BJ (cell line): ENCODE measurements at regions not wholly inside any gene's neighbourhood (a gene's known extent, or its start where the extent isn't known, plus 50 kb on each side); places are given as distances from the start of the nearest gene placed in this dataset.

ENCODE experiments used
- CTCF ChIA-PET: fragments of 350-600 bp; formaldehyde crosslinking; extraction: SDS; loops from one replicate; lab custom pipeline; 2021; ENCODE audit warnings: antibody characterized with exemption, inconsistent platforms; lab: Yijun Ruan, JAX
- POLR2A ChIA-PET: fragments of 300-600 bp; sonication (Branson Sonifier 250); formaldehyde crosslinking; extraction: SDS; loops from one replicate; lab custom pipeline; 2021; ENCODE audit warnings: antibody characterized with exemption; lab: Charles Lee
- DNase-seq: peaks from one replicate; pipeline ENCODE4 v3.0.0-alpha.2; 2011; ENCODE audit warnings: low read depth
- H3K27me3 ChIP-seq: 2 replicates; pipeline ENCODE4 v1.6.0; 2011; ENCODE audit warnings: low read length; ENCODE audit not compliant: control insufficient read depth, insufficient read depth
- H3K36me3 ChIP-seq: 2 replicates; pipeline ENCODE4 v1.5.1; 2011; ENCODE audit warnings: low read length; ENCODE audit not compliant: control insufficient read depth, insufficient read depth
- H3K4me3 ChIP-seq: 2 replicates; pipeline ENCODE4 v1.5.1; 2011; ENCODE audit warnings: low read depth, mild to moderate bottlenecking, control low read depth, low read length
- CTCF ChIP-seq: IDR thresholded peaks from 2 replicates; pipeline ENCODE4 v1.5.1; 2011; ENCODE audit warnings: low read depth, mild to moderate bottlenecking, control low read depth, inconsistent platforms, low read length, moderate library complexity; ENCODE audit not compliant: insufficient read depth

DNA sequence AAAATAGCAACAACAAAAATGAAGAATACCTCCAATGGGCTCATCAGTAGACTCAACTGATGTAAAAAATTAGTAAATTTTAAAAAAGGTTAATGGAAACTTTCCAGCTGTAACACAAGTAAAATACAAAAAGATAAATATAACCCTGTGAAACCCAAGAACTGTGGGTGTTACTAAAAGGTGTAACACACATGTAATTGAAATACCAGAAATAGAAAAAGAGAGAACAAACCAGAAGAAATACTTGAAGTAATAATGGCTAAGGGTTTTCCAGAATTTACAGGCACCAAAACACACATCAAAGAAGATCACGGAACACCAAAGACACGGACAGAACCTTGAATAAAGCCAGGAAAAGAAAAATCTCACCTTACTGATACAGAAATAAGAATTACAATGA is 590.6 kb upstream of the RAB6C start:
- ChIA-PET CTCF (no interaction called here), POLR2A (no interaction called here)
- no peak for TF ChIP-seq CTCF
- no peak for DNase-seq
- H3K36me3 ChIP-seq, result no peaks in the 10 kb centered on the region
- no peak overlapping the region for H3K4me3 ChIP-seq
- H3K27me3 ChIP-seq, result no peaks in the 10 kb centered on the region

DNA sequence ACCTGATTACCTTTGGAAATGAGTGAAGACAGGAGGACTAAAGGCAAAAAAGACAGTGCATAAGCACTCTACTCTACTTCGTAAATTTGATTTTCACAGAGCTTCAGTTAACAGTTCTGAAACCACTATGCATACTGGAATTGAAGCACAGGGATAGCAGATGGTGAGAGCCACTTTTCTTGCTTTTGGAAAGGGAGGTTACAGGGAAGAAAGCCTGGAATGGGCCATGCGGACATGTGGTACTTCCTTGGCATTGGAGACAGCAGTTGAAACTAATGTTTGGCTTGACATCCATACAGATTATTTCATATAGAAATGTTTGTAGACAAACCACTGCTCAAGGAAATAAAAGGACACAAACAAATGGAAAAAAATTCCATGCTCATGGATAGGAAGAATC is 585.6 kb upstream of the RAB6C start:
- Histone ChIP-seq H3K4me3 (no peak overlapping the region), H3K27me3 (no peaks in the 10 kb centered on the region), H3K36me3 (no peaks in the 10 kb centered on the region)
- no peak for TF ChIP-seq CTCF
- DNase-seq, result no peak
- POLR2A ChIA-PET, result no interaction called here
- CTCF ChIA-PET, result no interaction called here

GRCh38 chr2:129396980-129397599 is 582.4 kb upstream of the RAB6C start:
- H3K4me3 ChIP-seq, result no peak overlapping the region
- POLR2A ChIA-PET, result no interaction called here
- no peaks in the 10 kb centered on the region for H3K27me3 ChIP-seq
- peak; percentile 37; the same call in 1 of the 2 replicates for TF ChIP-seq CTCF
- no peaks in the 10 kb centered on the region for H3K36me3 ChIP-seq
- CTCF ChIA-PET, result interaction anchor here (1.0 kb wide), 1 partner anchor 652 kb away, joined by 3 read pairs; no protein-coding TSS in a partner anchor
- DNase-seq, result no peak

DNA sequence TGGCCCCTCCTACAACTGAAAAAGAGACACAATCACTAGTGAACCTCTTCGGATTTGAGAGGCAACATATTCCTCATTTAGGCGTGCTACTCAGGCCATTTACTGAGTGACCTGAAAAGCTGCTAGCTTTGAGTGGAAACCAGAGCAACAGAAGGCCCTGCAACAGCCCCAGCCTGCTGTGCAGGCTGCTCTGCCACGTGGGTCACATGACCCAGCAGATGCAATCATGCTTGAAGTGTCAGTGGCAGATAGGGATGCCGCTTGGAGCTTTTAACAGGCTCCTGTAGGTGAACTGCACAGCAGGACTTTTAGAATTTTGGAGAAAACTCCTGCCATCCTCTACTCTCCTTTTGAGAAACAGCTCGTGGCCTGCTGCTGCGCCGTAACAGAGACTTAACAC is 578.6 kb upstream of the RAB6C start:
- TF ChIP-seq CTCF, result no peak
- CTCF ChIA-PET, result interaction anchor here (0.6 kb wide), 1 partner anchor 447 kb away, joined by 6 read pairs; no protein-coding TSS in a partner anchor
- POLR2A ChIA-PET, result no interaction called here

DNA sequence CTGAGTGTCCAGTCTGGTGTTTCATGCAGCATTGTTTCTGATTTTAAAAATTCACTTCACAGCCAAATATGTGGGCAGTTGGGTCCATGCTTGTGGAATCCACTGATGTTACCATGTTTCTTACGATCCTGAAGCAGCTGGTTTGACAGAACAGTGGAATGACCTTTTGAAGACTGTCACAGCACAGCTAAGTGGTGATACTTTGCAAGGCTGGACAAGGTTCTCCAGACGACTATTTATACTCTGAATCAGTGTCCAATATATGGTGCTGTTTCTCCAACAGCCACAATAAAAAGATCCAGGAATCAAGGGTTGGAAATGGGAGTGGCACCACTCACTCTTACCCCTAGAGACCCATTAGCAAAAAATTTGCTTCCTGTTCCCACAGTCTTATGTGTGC is 577.4 kb upstream of the RAB6C start:
- ChIA-PET CTCF (no interaction called here), POLR2A (no interaction called here)
- no peaks in the 10 kb centered on the region for H3K27me3 ChIP-seq
- DNase-seq, result no peak
- no peak overlapping the region for H3K4me3 ChIP-seq
- no peaks in the 10 kb centered on the region for H3K36me3 ChIP-seq
- no peak for TF ChIP-seq CTCF

More for the DNA sequence above, 578.6 kb upstream of the RAB6C start:
- no peaks in the 10 kb centered on the region for H3K36me3 ChIP-seq
- H3K27me3 ChIP-seq, result no peaks in the 10 kb centered on the region
- H3K4me3 ChIP-seq, result no peak overlapping the region
- no peak for DNase-seq
